ENCODE measurements at regions not wholly inside any gene's neighbourhood (a gene's known extent, or its start where the extent isn't known, plus 50 kb on each side); places are given as distances from the start of the nearest gene placed in this dataset.

DNA sequence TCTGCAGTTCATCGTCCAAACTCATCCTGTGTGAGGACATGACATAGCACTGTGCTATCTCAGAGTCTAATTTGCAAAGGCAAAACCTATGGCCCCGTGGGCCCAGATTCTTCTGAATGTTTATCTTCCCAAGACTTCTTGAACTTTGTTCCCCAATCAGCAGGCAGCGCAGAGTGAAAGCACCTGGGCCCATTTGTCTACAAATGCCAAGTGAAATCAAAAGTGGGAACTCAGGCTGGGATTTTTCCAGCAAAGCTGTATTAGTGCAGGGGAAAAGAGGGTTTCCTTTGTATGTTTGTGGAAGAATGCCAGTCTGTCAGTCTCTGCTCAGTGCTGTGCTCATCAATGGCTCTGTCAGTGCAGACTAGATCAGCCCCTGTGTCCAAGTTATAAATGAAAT is 55.8 kb downstream of the FOXD1 start:
- H3K27ac ChIP-seq (ENCODE audit: insufficient read depth, low read depth, low read length), result no peak overlapping the region
- H3K4me2 ChIP-seq (ENCODE audit: insufficient read depth, low read length), result no peak overlapping the region
- BruUV-seq (replicated peaks), result no TSS peak
- peaks cover 45 to 67% of the 10 kb centered on the region in 2 experiments for H3K27me3 ChIP-seq (ENCODE audit: control insufficient read depth in 2 of 2, insufficient read depth in 2 of 2, low read length in 2 of 2)
- H3K9me3 ChIP-seq (replicated peaks; ENCODE audit: control insufficient read depth, insufficient read depth, low read length), result no peaks in the 10 kb centered on the region
- ChIA-PET POLR2A (no interaction called here), CTCF (interaction anchor here (1.2 kb wide), 1 partner anchor 58 kb away, joined by 3 read pairs; no protein-coding TSS in a partner anchor)
- dilution Hi-C loops (cut with MboI; ENCODE audit: extremely low pct_ligation_motif_present, low sequenced_read_pairs) (no loop called here), intact Hi-C loops (cut with micrococcal nuclease) (no loop called here)
- DNase-seq (ENCODE audit: low read depth, low spot score) (no peak), FAIRE-seq (no peak)
- no peak overlapping the region for H3K9ac ChIP-seq (replicated peaks; ENCODE audit: extremely low read depth, insufficient read depth, low read length)
- no peaks in the 10 kb centered on the region for H3K79me2 ChIP-seq (ENCODE audit: control insufficient read depth, insufficient read depth, low read length)
- no peaks in the 10 kb centered on the region for H3K9me1 ChIP-seq (replicated peaks; ENCODE audit: control insufficient read depth, extremely low read depth, insufficient read depth, low read length)
- H3K4me3 ChIP-seq (replicated peaks in 1 of 3; ENCODE audit: insufficient read depth in 1 of 3, low read depth in 1 of 3, low read length in 3 of 3), result no peak overlapping the region
- no peak overlapping the region for H2AFZ ChIP-seq (ENCODE audit: low read depth, low read length)
- TF ChIP-seq MYC (IDR thresholded peaks at IDR 0.05; ENCODE audit: low read depth, low read length) (no peak), JUN (IDR thresholded peaks at IDR 0.05; ENCODE audit: borderline replicate concordance, insufficient read depth, insufficient read length, low read depth) (no peak), GATA2 (IDR thresholded peaks at IDR 0.05; ENCODE audit: insufficient read depth, insufficient read length, low read depth, low read length) (no peak), FOS (IDR thresholded peaks at IDR 0.05; ENCODE audit: borderline replicate concordance, insufficient read depth, low read length) (no peak), POLR2AphosphoS5 (IDR thresholded peaks at IDR 0.05; ENCODE audit: insufficient read depth, low read depth, low read length) (no peak), EZH2 (IDR thresholded peaks at IDR 0.05; ENCODE audit: borderline replicate concordance, low read depth, low read length, severe bottlenecking) (no peak), POLR2A (IDR thresholded peaks at IDR 0.05; ENCODE audit: low read depth, low read length) (no peak)
- TF ChIP-seq, protein P1, sequence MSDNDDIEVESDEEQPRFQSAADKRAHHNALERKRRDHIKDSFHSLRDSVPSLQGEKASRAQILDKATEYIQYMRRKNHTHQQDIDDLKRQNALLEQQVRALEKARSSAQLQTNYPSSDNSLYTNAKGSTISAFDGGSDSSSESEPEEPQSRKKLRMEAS (IDR thresholded peaks at IDR 0.05; ENCODE audit: insufficient read depth, insufficient read length), result no peak
- TF ChIP-seq, protein P2, sequence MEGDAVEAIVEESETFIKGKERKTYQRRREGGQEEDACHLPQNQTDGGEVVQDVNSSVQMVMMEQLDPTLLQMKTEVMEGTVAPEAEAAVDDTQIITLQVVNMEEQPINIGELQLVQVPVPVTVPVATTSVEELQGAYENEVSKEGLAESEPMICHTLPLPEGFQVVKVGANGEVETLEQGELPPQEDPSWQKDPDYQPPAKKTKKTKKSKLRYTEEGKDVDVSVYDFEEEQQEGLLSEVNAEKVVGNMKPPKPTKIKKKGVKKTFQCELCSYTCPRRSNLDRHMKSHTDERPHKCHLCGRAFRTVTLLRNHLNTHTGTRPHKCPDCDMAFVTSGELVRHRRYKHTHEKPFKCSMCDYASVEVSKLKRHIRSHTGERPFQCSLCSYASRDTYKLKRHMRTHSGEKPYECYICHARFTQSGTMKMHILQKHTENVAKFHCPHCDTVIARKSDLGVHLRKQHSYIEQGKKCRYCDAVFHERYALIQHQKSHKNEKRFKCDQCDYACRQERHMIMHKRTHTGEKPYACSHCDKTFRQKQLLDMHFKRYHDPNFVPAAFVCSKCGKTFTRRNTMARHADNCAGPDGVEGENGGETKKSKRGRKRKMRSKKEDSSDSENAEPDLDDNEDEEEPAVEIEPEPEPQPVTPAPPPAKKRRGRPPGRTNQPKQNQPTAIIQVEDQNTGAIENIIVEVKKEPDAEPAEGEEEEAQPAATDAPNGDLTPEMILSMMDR (IDR thresholded peaks at IDR 0.05; ENCODE audit: extremely low read depth in 1 of 2, insufficient read depth in 1 of 2, low read depth in 1 of 2, low read length in 2 of 2), result no peak
- no peaks in the 10 kb centered on the region for H3K4me1 ChIP-seq (ENCODE audit: control insufficient read depth, extremely low read depth, insufficient read depth, low read length)
- H3K36me3 ChIP-seq (ENCODE audit: control insufficient read depth in 2 of 2, extremely low read depth in 1 of 2, insufficient read depth in 2 of 2, low read length in 2 of 2), result no peaks in the 10 kb centered on the region
- no peaks in the 10 kb centered on the region for H4K20me1 ChIP-seq (replicated peaks; ENCODE audit: control insufficient read depth, extremely low read depth, insufficient read depth, low read length)
